GM18870 (cell line): ENCODE measurements at regions not wholly inside any gene's neighbourhood (a gene's known extent, or its start where the extent isn't known, plus 50 kb on each side); places are given as distances from the start of the nearest gene placed in this dataset.
"Not testable (repeated sequence)": the region's sequence is repeated elsewhere in the genome, so short reads cannot be mapped to it uniquely, and the experiment has no call there.

ENCODE experiments used
- ATAC-seq: cut with Tn5 transposase; IDR thresholded peaks from one replicate; pipeline ENCODE4 v1.9.1; 2021; ENCODE audit warnings: moderate library complexity; ENCODE audit not compliant: unreplicated experiment

DNA sequence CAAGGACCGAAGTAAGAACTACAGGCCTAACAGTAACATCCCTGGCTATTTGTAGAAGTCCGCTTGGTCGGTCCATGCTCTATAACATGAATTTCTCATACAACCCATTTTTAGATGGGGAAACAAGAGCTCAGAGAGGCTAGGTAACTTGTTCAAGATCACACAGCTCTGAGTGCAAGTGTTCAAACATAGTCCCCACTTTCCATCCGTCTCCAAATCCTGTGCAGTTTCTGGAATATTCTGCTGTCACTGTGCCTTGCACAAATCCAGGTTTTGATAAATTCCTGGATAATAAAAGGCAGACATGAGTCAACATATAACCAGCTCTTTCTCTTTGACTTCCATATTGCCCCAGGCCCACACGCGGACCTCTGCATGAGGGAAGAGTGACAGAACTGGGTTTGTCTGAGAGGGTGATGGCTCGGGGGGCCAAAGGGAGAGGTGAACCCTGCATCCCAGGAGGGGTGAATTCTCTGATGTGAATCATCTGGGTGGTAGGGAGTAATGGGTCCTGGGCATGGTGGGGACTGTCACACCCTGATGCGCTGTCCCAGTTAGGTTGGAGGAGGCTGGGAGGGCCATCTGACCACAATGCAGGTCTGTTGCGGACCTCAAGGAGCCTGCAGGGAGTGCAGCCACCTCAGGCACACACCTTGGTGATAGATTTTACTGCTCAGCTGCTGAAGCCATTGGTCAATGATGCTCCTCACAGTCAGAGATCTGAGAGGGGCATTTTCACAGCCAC is 162.2 kb downstream of the SMAD6 start:
- ATAC-seq = no peak

DNA sequence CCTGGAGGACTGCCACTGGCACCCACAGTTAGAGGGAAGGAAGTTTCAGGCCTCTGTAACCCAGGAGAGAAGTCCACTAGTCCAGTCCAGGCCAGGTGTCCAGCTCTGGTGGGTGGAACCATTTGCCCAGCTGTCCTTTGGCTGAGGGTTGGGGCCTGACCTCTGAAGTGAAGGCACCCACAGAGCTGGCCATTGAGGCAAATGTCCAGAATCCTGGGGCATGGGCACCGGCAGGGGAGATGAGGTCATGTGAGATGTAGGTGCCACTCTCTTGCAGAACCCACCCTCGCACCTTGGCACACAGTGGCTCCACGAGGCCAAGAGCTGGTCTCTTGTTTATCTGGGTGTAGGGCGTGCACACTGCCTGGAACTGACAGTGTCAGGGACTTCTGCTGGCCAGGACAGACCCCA is 162.8 kb downstream of the SMAD6 start:
- ATAC-seq = no peak

DNA sequence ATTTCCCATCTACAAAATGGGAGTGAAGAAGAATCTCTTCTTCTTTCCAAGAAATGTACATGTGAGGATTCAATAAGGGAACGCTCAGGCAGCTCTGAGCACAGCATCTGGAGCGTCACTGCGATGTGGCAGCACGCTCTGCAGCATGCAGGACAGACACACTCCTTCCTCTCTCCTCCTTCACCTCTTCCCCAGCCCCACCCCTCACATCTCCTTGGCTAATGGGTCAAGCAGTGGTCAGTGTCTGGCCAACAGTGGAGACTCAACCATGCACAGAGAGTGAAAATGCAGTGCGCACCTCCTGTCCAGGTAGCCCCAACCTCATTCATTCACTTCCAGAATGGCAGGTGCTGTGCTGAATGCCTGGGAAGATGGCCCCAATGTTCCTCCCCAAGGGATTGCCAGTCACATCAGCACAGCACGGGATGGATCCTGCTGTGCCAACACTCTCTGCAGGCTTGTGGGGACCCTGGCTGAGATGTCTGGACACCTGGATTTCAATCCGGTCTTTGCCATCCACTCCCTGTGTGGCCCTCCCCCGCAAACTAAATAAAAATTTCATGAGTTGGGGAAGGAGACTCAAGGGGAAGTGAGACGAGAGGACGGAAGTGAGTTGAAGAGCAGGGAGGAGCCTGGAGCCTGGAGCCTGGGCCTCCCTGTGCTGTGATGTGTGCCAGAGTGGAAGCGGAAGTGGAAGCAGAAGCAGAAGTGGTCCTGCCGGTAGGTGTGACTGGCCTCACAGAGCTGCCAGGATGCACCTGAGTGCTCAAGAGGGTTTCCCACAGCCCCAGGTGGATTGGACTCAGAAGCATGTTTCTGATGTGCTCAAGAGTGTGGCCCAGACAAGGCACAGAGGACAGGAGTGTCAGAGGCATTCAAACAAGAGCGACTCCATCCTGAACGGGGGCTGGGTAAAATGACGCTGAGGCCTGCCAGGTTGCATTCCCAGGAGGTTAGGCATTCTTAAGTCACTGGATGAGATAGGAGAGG is 163.9 kb downstream of the SMAD6 start:
- no peak for ATAC-seq

DNA sequence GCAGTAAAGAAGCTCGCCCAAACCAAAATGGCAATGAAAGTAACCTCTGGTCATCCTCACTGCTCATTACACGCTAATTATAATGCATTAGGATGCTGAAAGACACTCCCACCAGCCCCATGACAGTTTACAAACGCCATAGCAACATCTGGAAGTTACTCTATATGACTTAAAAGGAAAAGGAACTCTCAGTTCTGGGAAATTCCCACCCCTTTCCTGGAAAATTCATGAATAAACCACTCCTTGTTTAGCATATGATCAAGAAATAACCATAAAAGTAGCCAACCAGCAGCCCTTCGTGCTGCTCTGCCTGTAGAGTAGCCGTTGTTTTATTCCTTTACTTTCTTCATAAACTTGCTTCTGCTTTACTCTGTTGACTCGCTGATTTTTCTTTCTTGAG is 164.6 kb downstream of the SMAD6 start:
- ATAC-seq = no peak

DNA sequence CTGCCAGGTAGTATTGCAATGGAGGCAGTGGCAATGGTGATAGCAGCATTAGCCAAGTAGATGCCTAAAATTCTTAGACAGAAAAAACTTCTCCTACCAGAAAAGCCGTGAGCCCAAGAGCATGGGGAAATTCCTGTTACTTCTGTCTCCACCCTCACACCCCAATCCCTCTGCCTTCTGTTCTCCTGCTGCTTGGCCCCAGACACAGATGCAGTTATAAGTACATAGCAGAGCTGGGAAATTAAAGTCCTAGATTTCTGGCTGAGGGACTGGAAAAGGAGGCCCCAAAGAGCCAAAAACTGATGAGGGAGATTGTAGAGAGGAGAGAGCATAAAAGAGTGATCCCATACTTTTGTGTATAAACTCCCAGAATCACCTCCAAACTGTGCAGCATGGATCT is 166.9 kb downstream of the SMAD6 start:
- no peak for ATAC-seq

DNA sequence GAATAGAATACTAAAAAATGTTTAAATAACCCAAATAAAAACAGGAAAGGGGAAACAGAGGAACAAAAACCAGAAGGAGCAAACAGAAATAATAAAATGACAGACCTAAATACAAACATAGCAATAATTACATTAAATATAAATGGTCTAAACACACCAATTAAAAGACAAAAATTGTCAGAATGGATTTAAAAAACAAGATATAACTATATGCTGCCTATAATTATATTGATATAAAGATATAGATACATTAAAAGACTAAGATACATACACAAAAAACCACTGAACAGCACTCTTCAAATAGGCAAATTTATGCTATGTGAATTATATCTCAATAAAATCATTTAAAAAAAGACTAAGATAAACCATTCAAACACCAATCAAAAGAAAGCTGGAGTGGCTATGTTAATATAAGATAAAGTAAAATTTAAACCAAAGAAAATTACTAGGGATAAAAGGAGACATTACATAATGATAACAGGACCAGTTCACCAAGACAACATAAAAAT is 168.9 kb downstream of the SMAD6 start:
- ATAC-seq = no peak

DNA sequence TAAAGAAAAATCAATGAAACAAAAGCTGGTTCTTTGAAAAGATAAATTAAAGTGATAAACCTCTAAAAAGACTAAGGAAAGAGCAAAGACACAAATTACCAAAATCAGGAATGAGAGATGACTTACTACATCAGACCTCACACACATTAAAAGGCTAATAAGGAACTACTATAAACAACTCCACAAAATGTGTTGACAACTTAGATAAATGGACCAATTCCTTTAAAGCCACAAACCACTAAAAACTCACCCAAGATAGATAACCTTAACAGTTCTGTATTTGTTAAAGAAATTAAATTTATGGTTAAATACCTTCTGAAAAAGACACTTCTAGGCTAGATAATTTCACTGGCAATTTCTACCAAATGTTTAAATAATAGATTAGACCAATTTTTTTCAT is 170.4 kb downstream of the SMAD6 start:
- ATAC-seq = no peak

DNA sequence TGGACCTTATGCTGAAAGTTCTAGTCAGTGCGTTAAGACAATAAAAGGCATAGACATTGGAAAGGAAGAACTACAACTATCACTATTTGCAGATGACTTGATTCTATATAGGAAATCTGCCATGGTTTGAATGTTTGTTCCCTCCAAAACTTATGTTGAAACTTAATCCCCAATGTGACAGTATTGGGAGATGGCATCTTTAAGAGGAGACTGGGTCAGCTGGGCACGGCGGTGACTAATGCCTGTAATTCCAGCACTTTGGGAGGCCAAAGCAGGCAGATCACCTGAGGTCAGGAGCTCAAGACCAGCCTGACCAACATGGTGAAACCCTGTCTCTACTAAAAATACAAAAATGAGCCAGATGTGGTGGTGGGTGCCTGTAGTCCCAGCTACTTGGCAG is 171.3 kb downstream of the SMAD6 start:
- not testable (repeated sequence) for ATAC-seq

DNA sequence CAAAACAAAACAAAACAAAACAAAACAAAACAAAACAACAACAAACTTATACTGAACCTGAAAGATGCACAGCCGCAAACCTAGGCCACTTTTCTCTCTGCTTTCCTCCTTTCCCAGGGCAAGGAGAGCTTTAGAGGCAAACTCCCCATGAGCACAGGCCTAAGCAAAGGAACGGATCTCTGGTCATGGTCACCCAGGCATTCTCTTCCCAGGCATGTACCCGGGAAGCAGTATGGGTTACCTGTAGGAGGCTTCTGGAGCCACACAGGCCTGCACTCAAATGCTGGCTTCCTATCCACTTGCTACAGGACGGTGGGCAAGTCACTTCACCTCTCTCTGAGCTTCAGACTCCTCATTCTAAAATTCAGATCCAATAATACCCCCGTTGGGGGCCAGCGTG is 171.8 kb downstream of the SMAD6 start:
- ATAC-seq = no peak

DNA sequence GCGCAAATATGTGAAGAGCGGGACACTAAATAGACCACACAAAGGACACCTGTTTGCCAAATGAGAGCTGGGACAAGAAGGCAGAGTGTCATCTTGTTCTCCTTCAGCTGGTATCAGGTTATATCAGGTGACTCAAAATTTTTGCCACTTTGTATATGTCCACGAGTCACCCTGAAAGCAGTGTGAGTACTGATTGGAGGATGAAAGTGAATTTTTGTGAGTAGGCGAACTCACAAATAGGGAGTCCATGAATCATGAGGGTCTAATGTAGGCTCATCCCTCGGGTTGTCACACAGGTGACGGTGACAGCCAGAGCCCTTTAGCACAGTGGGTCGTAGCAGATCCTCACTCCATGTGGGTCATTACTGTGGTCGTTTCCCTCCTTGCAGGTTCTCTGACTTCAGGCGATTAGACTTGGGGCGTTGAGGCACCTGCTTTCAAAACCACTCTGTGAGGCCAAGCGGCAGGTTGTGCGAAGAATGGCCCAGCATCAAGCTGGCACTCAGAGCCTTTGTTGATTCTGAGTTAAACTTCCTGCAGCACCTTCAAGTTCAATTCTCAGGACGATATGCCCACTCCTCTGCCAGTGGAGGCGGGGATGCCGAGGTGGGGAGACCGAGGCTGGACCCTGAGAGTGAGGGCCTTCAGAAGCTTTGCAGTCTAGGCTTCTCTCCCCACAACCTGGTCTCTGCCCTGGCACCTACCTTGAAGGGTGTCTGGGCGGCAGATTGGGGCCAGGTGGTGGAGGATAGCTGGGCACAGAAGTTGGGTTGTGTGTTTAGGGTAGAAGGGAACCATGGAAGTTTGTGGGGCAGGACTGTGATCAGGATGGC is 173.8 kb downstream of the SMAD6 start:
- ATAC-seq = no peak

DNA sequence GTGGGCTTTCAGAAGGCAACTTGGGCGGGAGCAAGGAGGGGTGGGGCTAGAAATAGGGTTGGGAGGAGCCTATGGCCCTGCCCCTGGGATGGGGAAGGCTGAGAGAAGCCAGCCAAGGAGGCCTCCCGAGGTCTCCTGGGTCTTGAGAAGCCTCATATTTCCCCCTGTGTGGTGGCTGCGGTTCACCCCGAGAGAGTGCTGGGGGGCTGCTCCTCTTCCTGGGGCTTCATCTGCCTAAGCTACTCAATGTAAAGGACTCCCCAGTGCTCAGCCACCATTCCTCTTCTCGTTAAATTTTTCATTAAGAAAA is 174.3 kb downstream of the SMAD6 start:
- no peak for ATAC-seq

DNA sequence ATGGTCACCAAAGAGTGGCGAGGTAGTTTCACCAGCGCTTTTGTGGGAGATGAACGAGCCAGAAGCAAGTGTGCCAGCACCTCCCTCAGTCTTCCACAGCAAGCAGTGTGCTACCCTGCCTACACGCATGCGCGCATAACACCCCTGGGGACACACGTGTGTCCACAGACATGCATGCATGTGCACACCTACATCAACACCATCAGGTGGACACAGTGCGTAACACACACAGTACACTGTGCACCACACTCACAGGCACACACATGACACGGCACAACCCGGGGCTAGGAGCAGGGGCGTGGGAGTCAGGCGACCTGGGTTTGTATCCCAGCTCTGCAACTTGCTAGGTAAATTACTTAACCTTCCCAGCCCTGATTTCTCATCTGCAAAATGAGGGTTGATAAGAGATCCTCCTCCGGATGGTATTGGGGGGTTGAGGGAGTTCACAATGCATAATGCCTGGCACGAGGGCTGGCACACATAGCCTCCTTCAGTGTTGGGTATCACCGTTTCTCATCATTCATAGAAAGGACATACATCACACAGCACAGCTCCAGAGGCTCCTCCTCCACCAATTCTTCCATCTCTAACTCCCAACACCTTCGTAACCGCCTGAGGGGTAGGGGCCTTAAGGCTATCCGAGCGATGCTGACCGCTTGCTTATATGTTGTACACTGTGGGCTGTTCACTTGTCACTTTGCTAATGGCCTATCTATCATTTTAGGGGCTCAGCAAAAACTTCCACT is 174.9 kb downstream of the SMAD6 start:
- no peak for ATAC-seq

DNA sequence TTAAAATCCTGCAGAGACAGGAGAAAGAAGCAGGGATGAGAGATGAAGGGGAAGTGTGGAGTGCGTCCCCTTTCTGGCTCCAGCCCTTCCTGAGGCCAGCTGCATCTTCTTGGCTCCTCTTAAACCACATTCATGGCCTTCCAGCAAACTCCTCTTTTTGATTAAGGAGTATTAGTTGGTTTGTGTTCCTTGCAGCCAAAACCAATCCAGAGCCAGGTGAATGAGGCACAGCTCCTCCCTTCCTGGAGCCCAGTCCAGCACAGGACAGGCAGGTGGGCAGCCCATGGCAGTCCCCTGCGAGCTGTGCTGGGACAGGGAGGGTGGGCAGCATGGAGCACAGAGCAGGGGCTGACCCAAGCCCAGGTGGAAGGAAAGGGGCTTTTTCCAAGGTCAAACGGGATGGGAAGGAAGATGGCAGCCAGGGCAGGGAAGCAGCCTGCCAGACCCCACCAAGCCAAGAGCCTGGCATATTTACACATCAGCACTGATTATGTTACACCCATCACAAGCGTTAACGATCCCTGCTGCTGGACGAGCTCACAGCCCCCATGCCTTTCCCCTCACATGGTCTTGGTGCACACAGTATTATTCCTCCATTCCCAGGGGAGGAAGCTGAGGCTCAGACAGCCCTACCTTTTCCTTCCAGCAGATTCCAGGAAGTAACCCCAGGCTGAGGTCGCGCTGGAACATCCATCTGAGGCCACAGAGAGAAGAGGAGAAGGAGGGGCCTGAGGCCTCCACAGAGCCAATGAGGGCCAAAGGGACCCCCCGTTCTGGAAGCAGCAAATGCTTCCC is 175.6 kb downstream of the SMAD6 start:
- ATAC-seq = no peak

DNA sequence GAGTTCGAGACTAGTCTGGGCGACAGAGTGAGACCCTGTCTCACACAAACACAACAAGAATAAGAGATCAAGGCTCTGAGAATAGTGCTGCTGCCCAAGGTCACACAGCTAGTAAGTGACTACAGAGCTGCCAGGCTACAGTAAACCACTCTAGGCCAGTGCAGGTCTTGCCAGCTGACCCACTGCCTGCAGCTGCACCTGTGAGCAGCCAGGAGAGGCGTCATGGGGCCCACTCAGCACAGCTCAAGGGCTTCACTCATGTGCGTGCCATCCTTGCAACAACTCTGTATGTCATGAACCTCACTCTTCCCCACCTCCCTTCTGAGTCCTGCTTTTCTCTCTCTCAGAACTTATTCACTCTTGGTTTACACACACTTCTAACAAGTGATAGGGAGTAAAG is 176.7 kb downstream of the SMAD6 start:
- ATAC-seq = no peak

DNA sequence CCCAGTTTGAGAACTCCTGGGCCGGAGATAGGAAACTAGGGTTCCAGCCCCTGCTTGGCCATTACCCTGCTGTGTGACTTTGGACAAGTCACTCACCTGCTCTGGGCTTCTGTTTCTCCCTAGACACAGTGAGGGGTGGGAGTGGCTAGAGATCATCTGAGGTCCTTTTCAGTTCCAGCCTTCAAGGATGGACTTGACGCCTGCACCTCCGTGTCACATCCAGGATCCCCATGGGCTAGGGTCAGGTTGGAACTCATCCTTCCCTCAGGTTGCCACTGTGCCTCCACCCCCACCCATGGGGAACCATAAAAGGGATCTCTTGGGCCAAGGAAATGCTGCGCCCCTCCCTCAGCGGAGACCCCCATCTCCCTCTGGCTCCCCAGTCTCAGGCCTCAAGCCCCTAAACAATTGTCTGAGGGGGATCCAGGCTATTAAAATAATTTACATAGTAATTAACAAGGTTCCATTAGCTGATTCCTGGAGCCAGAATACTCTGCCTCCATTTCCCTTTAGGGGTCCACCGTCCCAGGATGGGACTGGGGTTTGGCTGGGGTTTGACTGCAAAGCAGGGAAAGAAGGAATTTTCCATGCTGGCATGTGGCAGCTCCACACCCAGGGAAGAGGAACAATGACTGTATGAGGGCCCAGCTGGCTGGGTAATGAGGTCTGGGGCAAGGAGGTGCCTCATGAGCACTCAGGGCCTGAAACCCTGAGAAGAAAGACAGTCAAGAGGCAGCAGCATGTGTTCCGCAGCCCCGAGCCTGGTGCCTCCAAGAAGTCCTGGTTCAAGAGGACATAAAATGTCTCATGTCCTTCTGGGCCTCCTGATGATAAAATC is 177.7 kb downstream of the SMAD6 start:
- ATAC-seq = no peak

DNA sequence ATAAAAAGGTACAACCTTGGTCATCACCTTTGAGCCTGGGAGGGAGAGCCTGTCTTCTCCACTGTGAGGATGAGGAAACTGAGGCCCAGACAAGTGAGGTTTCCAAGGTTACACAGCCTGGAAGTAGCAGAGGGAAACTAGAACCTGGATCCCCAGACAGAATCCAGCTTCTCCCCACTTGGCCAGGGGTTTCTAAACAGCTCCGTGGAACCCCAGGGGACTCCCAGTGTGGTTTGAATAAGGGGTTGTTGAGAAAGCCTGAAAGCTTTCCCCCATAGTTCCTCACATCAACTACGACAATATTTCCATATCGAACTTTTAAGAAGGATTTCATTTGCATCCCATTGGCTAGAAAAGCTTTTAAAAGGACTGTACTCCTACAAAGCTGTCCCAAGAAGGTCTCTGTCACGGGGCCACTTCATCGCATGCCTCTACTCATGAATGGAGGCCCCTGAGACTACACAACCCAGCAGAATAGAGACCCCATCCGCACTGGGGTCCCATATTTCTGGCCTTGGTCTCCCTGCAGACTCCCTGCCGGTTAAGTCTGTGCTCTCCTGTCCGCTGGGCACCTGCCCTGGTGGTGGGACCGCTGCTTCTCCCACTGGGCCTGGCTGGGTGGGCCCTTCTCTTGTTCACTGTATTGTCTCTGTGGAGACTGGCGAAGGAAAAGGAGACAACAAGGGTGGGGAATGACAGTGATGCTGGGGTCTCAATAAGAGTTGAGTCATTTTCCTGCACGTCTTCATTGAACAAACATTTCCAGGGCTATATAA is 178.5 kb downstream of the SMAD6 start:
- no peak for ATAC-seq

DNA sequence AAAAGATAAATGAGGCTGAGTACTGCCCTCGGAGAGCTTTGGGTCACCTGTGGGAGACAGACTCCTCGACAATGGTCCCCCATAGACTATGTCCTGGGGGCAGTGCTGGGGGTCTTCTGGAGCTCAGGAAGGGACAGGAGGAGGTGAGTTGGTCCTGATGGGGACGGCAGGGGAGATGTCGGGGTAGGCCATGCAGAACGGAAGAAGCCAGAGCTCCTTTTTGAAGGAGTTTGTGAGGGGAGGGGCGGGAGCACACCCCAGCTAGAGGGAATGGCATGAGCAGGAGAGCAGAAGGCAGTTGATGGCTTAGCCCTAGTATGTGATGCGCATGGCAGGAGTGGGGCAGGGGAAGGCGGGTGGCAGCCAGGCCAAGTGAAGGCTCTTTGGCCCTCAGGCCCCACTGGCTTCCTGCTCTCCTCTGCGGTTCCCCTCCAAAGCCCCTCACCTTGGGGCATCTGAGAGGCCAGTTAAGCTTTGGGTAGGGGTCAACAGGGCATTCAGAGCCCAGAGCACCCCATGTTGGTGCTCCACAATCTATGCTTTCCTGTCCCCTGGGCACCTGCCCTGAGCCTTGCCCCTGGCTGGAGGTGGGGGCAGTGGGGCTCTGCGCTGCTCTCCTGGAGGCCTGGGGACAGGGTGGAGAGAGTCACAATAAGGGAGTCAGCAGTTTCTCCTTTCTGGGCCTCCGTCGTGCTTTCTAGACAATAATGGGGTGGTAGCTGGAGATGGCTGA is 179.3 kb downstream of the SMAD6 start:
- no peak for ATAC-seq
